HCT116 (cell line): ENCODE measurements at regions not wholly inside any gene's neighbourhood (a gene's known extent, or its start where the extent isn't known, plus 50 kb on each side); places are given as distances from the start of the nearest gene placed in this dataset.

ENCODE experiments used
- ATAC-seq: fragments of 200-7000 bp; cut with Tn5 transposase; 2 replicates; pipeline ENCODE4 v1.9.1; 2020; ENCODE audit warnings: mild to moderate bottlenecking, moderate library complexity
- BruUV-seq: library from RNA; stranded (reverse); fragments of 400-500 nt; replicated peaks from 2 replicates; lab custom pipeline; 2021; lab: Mats Ljungman, UMichigan
- CTCF ChIA-PET: fragments of 300-600 bp; sonication (Branson Sonifier 250); formaldehyde crosslinking; loops from one replicate; lab custom pipeline; 2021; ENCODE audit warnings: antibody characterized with exemption; lab: Charles Lee
- POLR2A ChIA-PET: fragments of 300-600, 350-600 bp; sonication (Branson Sonifier 250); formaldehyde crosslinking; loops from one replicate; lab custom pipeline; 2021; ENCODE audit warnings: antibody characterized with exemption; lab: Charles Lee
- RAD21 ChIA-PET, 2 experiments: fragments of 300-600 bp; sonication (Branson Sonifier 250); formaldehyde crosslinking; loops; one replicate each; lab custom pipeline; 2023; ENCODE audit warnings: low total read pairs in 2 of 2; ENCODE audit not compliant: uncharacterized antibody in 2 of 2, unreplicated experiment in 2 of 2, low non-redundant PET in 1 of 2; lab: Charles Lee
- DNase-seq: peaks from one replicate; pipeline ENCODE4 v3.0.0-alpha.2; 2010; ENCODE audit warnings: low read depth, low spot score
- H2AFZ ChIP-seq: fragments of 200-600 bp; shearing (Covaris generic), sonication (generic); 2 replicates; pipeline ENCODE4 v1.6.1; 2017; ENCODE audit warnings: low read depth, mixed run types, mixed read lengths, antibody characterized with exemption, low read length; ENCODE audit not compliant: poor library complexity, severe bottlenecking
- H3K27ac ChIP-seq: 2 replicates; pipeline ENCODE4 v1.5.1; 2012; ENCODE audit warnings: low read depth, low read length
- H3K27me3 ChIP-seq: fragments of 200-600 bp; sonication (generic); 2 replicates; pipeline ENCODE4 v1.6.1; 2016; ENCODE audit warnings: mixed run types, low read length, mixed read lengths; ENCODE audit not compliant: insufficient read depth
- H3K36me3 ChIP-seq, 2 experiments: fragments of 200-500 bp in 1 of 2; fragments of 200-600 bp in 1 of 2; sonication (Bioruptor generic) in 1 of 2; sonication (generic) in 1 of 2; 2 replicates each; pipeline versions ENCODE4 v1.5.1 to v1.6.1; 2014 to 2016; ENCODE audit warnings: low read length in 2 of 2, inconsistent platforms in 1 of 2, mixed read lengths in 1 of 2, mixed run types in 1 of 2; ENCODE audit not compliant: insufficient read depth in 2 of 2, control insufficient read depth in 1 of 2
- H3K4me1 ChIP-seq, 2 experiments: fragments of 200-600 bp in 1 of 2; sonication (generic) in 1 of 2; 2 replicates each; pipeline versions ENCODE4 v1.5.1 to v1.6.1; 2012 to 2017; ENCODE audit warnings: low read length in 2 of 2, inconsistent platforms in 1 of 2, mild to moderate bottlenecking in 1 of 2, mixed read lengths in 1 of 2, mixed run types in 1 of 2, moderate library complexity in 1 of 2; ENCODE audit not compliant: insufficient read depth in 2 of 2, control insufficient read depth in 1 of 2
- H3K4me2 ChIP-seq: fragments of 200-600 bp; sonication (generic); 2 replicates; pipeline ENCODE4 v1.6.1; 2017; ENCODE audit warnings: mixed run types, low read length, mixed read lengths
- H3K4me3 ChIP-seq, 2 experiments: fragments of 200-600 bp in 1 of 2; sonication (generic) in 1 of 2; replicated peaks in 1 of 2; 2 replicates each; pipeline ENCODE4 v1.5.1; 2011 to 2016; ENCODE audit warnings: low read length in 2 of 2, control low read depth in 1 of 2, low read depth in 1 of 2, mild to moderate bottlenecking in 1 of 2, mixed read lengths in 1 of 2, mixed run types in 1 of 2
- H3K79me2 ChIP-seq: fragments of 200-600 bp; sonication (generic); 2 replicates; pipeline ENCODE4 v1.6.1; 2017; ENCODE audit warnings: mild to moderate bottlenecking, mixed run types, low read length, moderate library complexity, mixed read lengths; ENCODE audit not compliant: insufficient read depth
- H3K9ac ChIP-seq: fragments of 200-600 bp; sonication (generic); 2 replicates; pipeline ENCODE4 v1.6.1; 2016; ENCODE audit warnings: low read length, mixed read lengths
- H3K9me2 ChIP-seq: fragments of 200-600 bp; sonication (generic), shearing (Covaris generic); 2 replicates; pipeline ENCODE4 v1.6.1; 2017; ENCODE audit warnings: mixed run types, mild to moderate bottlenecking, moderate library complexity; ENCODE audit not compliant: insufficient read depth
- H3K9me3 ChIP-seq, 2 experiments: fragments of 200-500 bp in 1 of 2; fragments of 200-600 bp in 1 of 2; sonication (Bioruptor generic) in 1 of 2; sonication (generic) in 1 of 2; 2 replicates each; pipeline ENCODE4 v1.6.1; 2014 to 2017; ENCODE audit warnings: low read length in 2 of 2, mixed read lengths in 2 of 2, inconsistent platforms in 1 of 2, low read depth in 1 of 2, mild to moderate bottlenecking in 1 of 2, mixed run types in 1 of 2, moderate library complexity in 1 of 2; ENCODE audit not compliant: control insufficient read depth in 1 of 2, insufficient read depth in 1 of 2
- H4K20me1 ChIP-seq: fragments of 200-600 bp; sonication (generic), shearing (Covaris generic); 2 replicates; pipeline ENCODE4 v1.6.1; 2017; ENCODE audit warnings: mixed run types, mild to moderate bottlenecking, moderate library complexity; ENCODE audit not compliant: insufficient read depth
- ATF3 ChIP-seq: IDR thresholded peaks from 2 replicates; pipeline ENCODE4 v1.6.1; 2012
- EZH2 ChIP-seq: fragments of 200-600 bp; sonication (generic); IDR thresholded peaks from 2 replicates; pipeline ENCODE4 v1.6.1; 2017; ENCODE audit warnings: antibody characterized with exemption, mixed run types
- FOSL1 ChIP-seq: IDR thresholded peaks from 2 replicates; pipeline ENCODE4 v1.6.1; 2012; ENCODE audit warnings: low read depth
- POLR2A ChIP-seq: IDR thresholded peaks from 2 replicates; pipeline ENCODE4 v1.7.0; 2011; ENCODE audit warnings: borderline replicate concordance; ENCODE audit not compliant: insufficient read depth, insufficient read length; ENCODE audit errors: extremely low read depth
- RAD21 ChIP-seq: IDR thresholded peaks from 2 replicates; pipeline ENCODE4 v1.6.1; 2012; ENCODE audit warnings: low read depth, mild to moderate bottlenecking
- REST ChIP-seq: IDR thresholded peaks from 2 replicates; pipeline ENCODE4 v1.6.1; 2012; ENCODE audit warnings: low read depth
- SIN3A ChIP-seq: IDR thresholded peaks from 2 replicates; pipeline ENCODE4 v1.6.1; 2012; ENCODE audit warnings: low read depth
- SP1 ChIP-seq: IDR thresholded peaks from 2 replicates; pipeline ENCODE4 v1.6.1; 2012; ENCODE audit warnings: low read depth
- SRF ChIP-seq: IDR thresholded peaks from 2 replicates; pipeline ENCODE4 v1.6.1; 2012; ENCODE audit warnings: low read depth
- TCF7L2 ChIP-seq: IDR thresholded peaks from 2 replicates; pipeline ENCODE4 v1.7.0; 2011; ENCODE audit warnings: borderline replicate concordance, inconsistent platforms; ENCODE audit not compliant: insufficient read depth, insufficient read length; ENCODE audit errors: extremely low read depth
- YY1 ChIP-seq: IDR thresholded peaks from 2 replicates; pipeline ENCODE4 v1.6.1; 2011; ENCODE audit warnings: low read length, low read depth, moderate library complexity, mild to moderate bottlenecking; ENCODE audit not compliant: insufficient replicate concordance; ENCODE audit errors: extremely low read depth
- ZNF274 ChIP-seq: fragments of 200-500 bp; sonication (Bioruptor generic); IDR thresholded peaks from 2 replicates; pipeline ENCODE4 v1.6.1; 2014; ENCODE audit warnings: mild to moderate bottlenecking, low read depth, low read length, inconsistent platforms
- intact Hi-C: fragments of 100-400 bp; cut with micrococcal nuclease; formaldehyde crosslinking; loops from 2 replicates; pipeline ENCODE4 v1.10.0; 2022
- TF ChIP-seq, protein P1 (sequence below), 3 experiments: fragments of 200-600 bp in 1 of 3; sonication (generic) in 1 of 3; IDR thresholded peaks in 2 of 3; conservative IDR thresholded peaks in 1 of 3; 2 replicates each; pipeline ENCODE4 v1.5.1; 2012 to 2017; ENCODE audit warnings: low read depth in 2 of 3, low read length in 2 of 3, antibody characterized with exemption in 1 of 3, borderline replicate concordance in 1 of 3, control low read depth in 1 of 3, mild to moderate bottlenecking in 1 of 3, mixed read lengths in 1 of 3, mixed run types in 1 of 3, moderate library complexity in 1 of 3; ENCODE audit not compliant: insufficient read depth in 1 of 3

GRCh38 chr7:126362746-126363145, 890.0 kb downstream of the GRM8 start:
- RAD21 ChIA-PET = no interaction called here
- DNase-seq (no peak), ATAC-seq (no peak)
- no peaks in the 10 kb centered on the region for H3K9me2 ChIP-seq
- no peaks in the 10 kb centered on the region for H3K36me3 ChIP-seq
- POLR2A ChIA-PET = no interaction called here
- no peaks in the 10 kb centered on the region for H4K20me1 ChIP-seq
- H3K9ac ChIP-seq = no peak overlapping the region
- BruUV-seq = no TSS peak
- intact Hi-C loops = no loop called here
- H3K27me3 ChIP-seq = no peaks in the 10 kb centered on the region
- CTCF ChIA-PET = no interaction called here
- no peak overlapping the region for H2AFZ ChIP-seq
- H3K27ac ChIP-seq = no peak overlapping the region
- H3K4me2 ChIP-seq = no peak overlapping the region
- no peaks in the 10 kb centered on the region for H3K9me3 ChIP-seq
- H3K4me1 ChIP-seq = no peaks in the 10 kb centered on the region
- no peaks in the 10 kb centered on the region for H3K79me2 ChIP-seq
- H3K4me3 ChIP-seq = no peak overlapping the region
- TF ChIP-seq FOSL1 = no peak
- TF ChIP-seq ZNF274 = no peak
- TF ChIP-seq, protein P1, sequence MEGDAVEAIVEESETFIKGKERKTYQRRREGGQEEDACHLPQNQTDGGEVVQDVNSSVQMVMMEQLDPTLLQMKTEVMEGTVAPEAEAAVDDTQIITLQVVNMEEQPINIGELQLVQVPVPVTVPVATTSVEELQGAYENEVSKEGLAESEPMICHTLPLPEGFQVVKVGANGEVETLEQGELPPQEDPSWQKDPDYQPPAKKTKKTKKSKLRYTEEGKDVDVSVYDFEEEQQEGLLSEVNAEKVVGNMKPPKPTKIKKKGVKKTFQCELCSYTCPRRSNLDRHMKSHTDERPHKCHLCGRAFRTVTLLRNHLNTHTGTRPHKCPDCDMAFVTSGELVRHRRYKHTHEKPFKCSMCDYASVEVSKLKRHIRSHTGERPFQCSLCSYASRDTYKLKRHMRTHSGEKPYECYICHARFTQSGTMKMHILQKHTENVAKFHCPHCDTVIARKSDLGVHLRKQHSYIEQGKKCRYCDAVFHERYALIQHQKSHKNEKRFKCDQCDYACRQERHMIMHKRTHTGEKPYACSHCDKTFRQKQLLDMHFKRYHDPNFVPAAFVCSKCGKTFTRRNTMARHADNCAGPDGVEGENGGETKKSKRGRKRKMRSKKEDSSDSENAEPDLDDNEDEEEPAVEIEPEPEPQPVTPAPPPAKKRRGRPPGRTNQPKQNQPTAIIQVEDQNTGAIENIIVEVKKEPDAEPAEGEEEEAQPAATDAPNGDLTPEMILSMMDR (IDR thresholded peaks at IDR 0.05 in 2 of 3, conservative IDR thresholded peaks at IDR 0.05 in 1 of 3; ENCODE audit: borderline replicate concordance in 1 of 3, insufficient read depth in 1 of 3, low read depth in 2 of 3, low read length in 2 of 3) = no peak
- no peak for TF ChIP-seq POLR2A
- TF ChIP-seq SRF = no peak
- TF ChIP-seq RAD21 = no peak
- no peak for TF ChIP-seq EZH2
- TF ChIP-seq ATF3 = no peak
- TF ChIP-seq SP1 = no peak
- TF ChIP-seq SIN3A = no peak

GRCh38 chr7:126361183-126361582, 891.6 kb downstream of the GRM8 start:
- no TSS peak for BruUV-seq
- no peak overlapping the region for H3K27ac ChIP-seq
- no peak for ATAC-seq
- intact Hi-C loops = no loop called here
- no peaks in the 10 kb centered on the region for H3K4me1 ChIP-seq
- H3K9me2 ChIP-seq = no peaks in the 10 kb centered on the region
- DNase-seq = no peak
- no peak overlapping the region for H3K4me3 ChIP-seq
- no peak overlapping the region for H3K9ac ChIP-seq
- ChIA-PET CTCF (no interaction called here), POLR2A (no interaction called here), RAD21 (no interaction called here)
- H3K79me2 ChIP-seq = no peaks in the 10 kb centered on the region
- no peaks in the 10 kb centered on the region for H3K36me3 ChIP-seq
- no peaks in the 10 kb centered on the region for H3K27me3 ChIP-seq
- no peak overlapping the region for H2AFZ ChIP-seq
- no peaks in the 10 kb centered on the region for H3K9me3 ChIP-seq
- H4K20me1 ChIP-seq = no peaks in the 10 kb centered on the region
- no peak overlapping the region for H3K4me2 ChIP-seq
- TF ChIP-seq POLR2A (no peak), SIN3A (no peak), YY1 (no peak), TCF7L2 (no peak), ATF3 (no peak), ZNF274 (no peak), REST (no peak)
